ENCODE measurements at regions not wholly inside any gene's neighbourhood (a gene's known extent, or its start where the extent isn't known, plus 50 kb on each side); places are given as distances from the start of the nearest gene placed in this dataset.

DNA sequence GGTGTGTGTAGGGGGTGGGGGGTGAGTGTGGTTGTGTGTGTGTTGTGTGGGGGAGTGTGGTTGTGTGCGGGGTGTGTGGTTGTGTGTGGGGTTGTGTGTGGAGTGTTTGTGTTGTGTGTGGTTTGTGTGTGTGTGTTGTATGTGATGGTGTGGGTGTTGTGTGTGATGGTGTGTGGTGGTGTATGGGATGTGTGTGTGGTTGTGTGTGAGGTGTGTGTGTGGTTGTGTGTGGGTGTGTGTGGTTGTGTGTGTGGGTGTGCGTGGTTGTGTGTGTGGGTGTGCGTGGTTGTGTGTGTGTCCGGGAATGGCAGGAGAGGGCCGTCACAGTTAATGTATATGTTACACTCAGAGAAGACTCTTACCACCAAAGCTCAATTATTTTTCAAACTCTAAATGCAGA lies 79.8 kb downstream of the TBXT start:
- H3K27me3 Mint-ChIP-seq: peaks cover 0 to 29% (median 20%) of the 10 kb centered on the region in 5 donors
- Histone ChIP-seq H3K9me3 (ENCODE audit: control insufficient read depth in 2 of 3, low read length in 3 of 3) (no peaks in the 10 kb centered on the region), H3K4me3 (ENCODE audit: low read length) (no peak overlapping the region), H3K36me3 (ENCODE audit: control insufficient read depth in 2 of 3, insufficient read depth in 3 of 3, low read length in 3 of 3) (no peaks in the 10 kb centered on the region), H3K4me1 (ENCODE audit: control insufficient read depth in 2 of 2, insufficient read depth in 2 of 2, low read length in 2 of 2) (no peaks in the 10 kb centered on the region), H3K27ac (ENCODE audit: low read depth, low read length) (no peak overlapping the region), H3K27me3 (ENCODE audit: control insufficient read depth in 2 of 2, insufficient read depth in 2 of 2, low read length in 2 of 2) (no peaks in the 10 kb centered on the region)
- H3K4me3 Mint-ChIP-seq: no peak overlapping the region
- ATAC-seq (no peak), DNase-seq (no peak)
- ChIA-PET POLR2A (no interaction called here), CTCF (no interaction called here)
- H3K9me3 Mint-ChIP-seq: peaks cover 0 to 9% (median 0%) of the 10 kb centered on the region in 11 donors
- peaks cover 0 to 5% (median 0%) of the 10 kb centered on the region in 5 donors for H3K36me3 Mint-ChIP-seq
- intact Hi-C loops (cut with micrococcal nuclease): no loop called here
- no peaks in the 10 kb centered on the region for H3K4me1 Mint-ChIP-seq
- no peak overlapping the region for H3K27ac Mint-ChIP-seq

DNA sequence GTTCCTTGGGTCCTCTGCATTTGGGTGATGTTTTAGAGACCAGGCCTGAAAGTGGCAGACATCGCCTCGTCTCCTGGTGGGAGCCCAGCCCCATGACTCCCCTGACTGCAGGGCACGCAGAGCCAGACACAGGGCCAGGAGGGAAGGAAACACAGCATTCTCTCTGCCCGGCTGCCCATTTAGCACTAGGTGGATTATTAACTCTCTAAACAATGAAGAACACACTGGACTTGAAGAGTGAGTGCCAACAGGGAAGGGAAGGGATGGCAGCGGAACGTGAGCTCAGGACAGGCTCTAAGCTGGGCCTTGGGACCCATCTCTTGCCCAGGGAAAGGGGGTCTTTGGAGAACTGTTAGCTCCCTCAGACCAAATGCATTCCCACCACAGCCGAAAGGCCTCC lies 80.4 kb downstream of the TBXT start:
- Mint-ChIP-seq H3K27me3 (peaks cover 0 to 33% (median 19%) of the 10 kb centered on the region in 5 donors), H3K4me3 (no peak overlapping the region), H3K4me1 (no peaks in the 10 kb centered on the region), H3K9me3 (peaks cover 0 to 9% (median 0%) of the 10 kb centered on the region in 11 donors), H3K27ac (no peak overlapping the region), H3K36me3 (peaks cover 0 to 5% (median 0%) of the 10 kb centered on the region in 5 donors)
- no peak overlapping the region for H3K27ac ChIP-seq (ENCODE audit: low read depth, low read length)
- intact Hi-C loops (cut with micrococcal nuclease): no loop called here
- no peaks in the 10 kb centered on the region for H3K9me3 ChIP-seq (ENCODE audit: control insufficient read depth in 2 of 3, low read length in 3 of 3)
- no peaks in the 10 kb centered on the region for H3K36me3 ChIP-seq (ENCODE audit: control insufficient read depth in 2 of 3, insufficient read depth in 3 of 3, low read length in 3 of 3)
- CTCF ChIA-PET: no interaction called here
- H3K27me3 ChIP-seq (ENCODE audit: control insufficient read depth in 2 of 2, insufficient read depth in 2 of 2, low read length in 2 of 2): no peaks in the 10 kb centered on the region
- H3K4me3 ChIP-seq (ENCODE audit: low read length): no peak overlapping the region
- POLR2A ChIA-PET: no interaction called here
- ATAC-seq (no peak), DNase-seq (no peak)
- H3K4me1 ChIP-seq (ENCODE audit: control insufficient read depth in 2 of 2, insufficient read depth in 2 of 2, low read length in 2 of 2): no peaks in the 10 kb centered on the region

DNA sequence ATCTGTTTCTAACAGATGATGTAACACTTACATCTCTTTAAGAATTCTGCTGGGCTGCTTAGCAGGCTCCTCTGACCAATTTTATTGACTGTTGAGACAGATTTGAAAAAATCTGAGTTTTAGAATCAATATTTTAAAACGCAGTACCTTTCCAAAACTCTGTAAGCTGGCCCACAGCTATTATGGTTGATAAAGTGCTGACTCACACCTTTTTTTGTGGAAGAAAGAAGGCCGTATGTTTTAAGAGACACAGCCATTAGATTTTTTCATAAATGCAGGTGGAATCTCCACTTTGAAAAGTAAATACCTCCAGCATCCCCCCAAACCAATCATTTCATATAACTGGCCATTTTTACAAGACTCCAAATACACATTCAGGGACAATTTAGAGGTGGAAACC lies 82.2 kb downstream of the TBXT start:
- H3K27me3 ChIP-seq (ENCODE audit: control insufficient read depth in 2 of 2, insufficient read depth in 2 of 2, low read length in 2 of 2): no peaks in the 10 kb centered on the region
- peaks cover 0 to 3% (median 0%) of the 10 kb centered on the region in 11 donors for H3K9me3 Mint-ChIP-seq
- no peak overlapping the region for H3K27ac Mint-ChIP-seq
- H3K4me1 ChIP-seq (ENCODE audit: control insufficient read depth in 2 of 2, insufficient read depth in 2 of 2, low read length in 2 of 2): no peaks in the 10 kb centered on the region
- intact Hi-C loops (cut with micrococcal nuclease): no loop called here
- no peaks in the 10 kb centered on the region for H3K4me1 Mint-ChIP-seq
- ChIA-PET POLR2A (no interaction called here), CTCF (no interaction called here)
- no peaks in the 10 kb centered on the region for H3K36me3 Mint-ChIP-seq
- DNase-seq (no peak), ATAC-seq (no peak)
- H3K4me3 Mint-ChIP-seq: no peak overlapping the region
- H3K36me3 ChIP-seq (ENCODE audit: control insufficient read depth in 2 of 3, insufficient read depth in 3 of 3, low read length in 3 of 3): no peaks in the 10 kb centered on the region
- peaks cover 0 to 28% (median 14%) of the 10 kb centered on the region in 5 donors for H3K27me3 Mint-ChIP-seq
- no peaks in the 10 kb centered on the region for H3K9me3 ChIP-seq (ENCODE audit: control insufficient read depth in 2 of 3, low read length in 3 of 3)
- H3K4me3 ChIP-seq (ENCODE audit: low read length): no peak overlapping the region
- H3K27ac ChIP-seq (ENCODE audit: low read depth, low read length): no peak overlapping the region

DNA sequence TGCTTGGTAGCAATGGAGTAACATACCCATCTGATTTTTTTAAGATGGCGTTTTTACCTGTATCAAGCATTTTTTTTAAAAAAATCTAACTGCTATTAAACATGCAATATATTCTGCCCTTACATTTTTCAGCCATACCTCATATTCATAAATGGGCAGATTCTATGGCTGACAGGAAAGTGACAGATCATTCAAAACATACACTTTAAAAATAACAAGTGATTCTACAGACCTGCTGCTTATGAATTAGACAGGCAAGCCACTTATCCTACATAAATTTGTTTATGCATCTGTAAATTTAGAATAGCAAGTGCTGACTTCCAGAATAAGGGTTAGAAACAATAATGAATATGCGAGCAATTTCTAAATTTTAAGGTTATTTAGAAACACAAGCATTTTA lies 82.7 kb downstream of the TBXT start:
- no peaks in the 10 kb centered on the region for H3K4me1 Mint-ChIP-seq
- H3K27me3 Mint-ChIP-seq: peaks cover 0 to 28% (median 14%) of the 10 kb centered on the region in 5 donors
- Histone ChIP-seq H3K27me3 (ENCODE audit: control insufficient read depth in 2 of 2, insufficient read depth in 2 of 2, low read length in 2 of 2) (no peaks in the 10 kb centered on the region), H3K4me1 (ENCODE audit: control insufficient read depth in 2 of 2, insufficient read depth in 2 of 2, low read length in 2 of 2) (no peaks in the 10 kb centered on the region), H3K4me3 (ENCODE audit: low read length) (no peak overlapping the region), H3K36me3 (ENCODE audit: control insufficient read depth in 2 of 3, insufficient read depth in 3 of 3, low read length in 3 of 3) (no peaks in the 10 kb centered on the region), H3K9me3 (ENCODE audit: control insufficient read depth in 2 of 3, low read length in 3 of 3) (no peaks in the 10 kb centered on the region), H3K27ac (ENCODE audit: low read depth, low read length) (no peak overlapping the region)
- no peak overlapping the region for H3K27ac Mint-ChIP-seq
- H3K36me3 Mint-ChIP-seq: no peaks in the 10 kb centered on the region
- no peak overlapping the region for H3K4me3 Mint-ChIP-seq
- intact Hi-C loops (cut with micrococcal nuclease): no loop called here
- ChIA-PET CTCF (no interaction called here), POLR2A (no interaction called here)
- ATAC-seq (no peak), DNase-seq (no peak)
- H3K9me3 Mint-ChIP-seq: peaks cover 0 to 3% (median 0%) of the 10 kb centered on the region in 11 donors

DNA sequence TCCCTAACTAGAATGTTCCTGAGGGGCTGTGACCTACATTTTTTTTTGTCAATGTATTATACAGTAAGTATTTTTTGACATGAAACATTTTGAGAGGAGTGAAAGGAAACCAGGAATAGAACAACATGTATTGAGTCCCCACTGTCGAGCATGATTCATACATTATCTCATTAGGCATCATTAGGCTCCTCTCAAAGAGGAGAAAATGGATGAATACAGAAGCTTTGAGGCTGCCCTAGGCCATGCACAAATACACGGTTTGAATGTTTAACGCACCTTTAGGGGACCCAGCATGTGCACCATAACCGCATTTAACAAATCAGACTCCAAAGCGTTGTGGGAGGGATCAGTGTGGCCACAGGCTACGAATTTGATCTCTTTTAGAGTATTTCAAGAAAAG lies 87.8 kb downstream of the TBXT start:
- Mint-ChIP-seq H3K9me3 (peaks cover 0 to 3% (median 0%) of the 10 kb centered on the region in 11 donors), H3K27ac (no peak overlapping the region), H3K36me3 (no peaks in the 10 kb centered on the region), H3K4me1 (no peaks in the 10 kb centered on the region), H3K4me3 (no peak overlapping the region), H3K27me3 (peaks cover 0 to 35% (median 15%) of the 10 kb centered on the region in 5 donors)
- DNase-seq (no peak), ATAC-seq (no peak)
- H3K4me1 ChIP-seq (ENCODE audit: control insufficient read depth in 2 of 2, insufficient read depth in 2 of 2, low read length in 2 of 2): no peaks in the 10 kb centered on the region
- intact Hi-C loops (cut with micrococcal nuclease): no loop called here
- no peaks in the 10 kb centered on the region for H3K9me3 ChIP-seq (ENCODE audit: control insufficient read depth in 2 of 3, low read length in 3 of 3)
- H3K36me3 ChIP-seq (ENCODE audit: control insufficient read depth in 2 of 3, insufficient read depth in 3 of 3, low read length in 3 of 3): no peaks in the 10 kb centered on the region
- H3K27me3 ChIP-seq (ENCODE audit: control insufficient read depth in 2 of 2, insufficient read depth in 2 of 2, low read length in 2 of 2): no peaks in the 10 kb centered on the region
- no peak overlapping the region for H3K4me3 ChIP-seq (ENCODE audit: low read length)
- ChIA-PET POLR2A (no interaction called here), CTCF (no interaction called here)
- H3K27ac ChIP-seq (ENCODE audit: low read depth, low read length): no peak overlapping the region

DNA sequence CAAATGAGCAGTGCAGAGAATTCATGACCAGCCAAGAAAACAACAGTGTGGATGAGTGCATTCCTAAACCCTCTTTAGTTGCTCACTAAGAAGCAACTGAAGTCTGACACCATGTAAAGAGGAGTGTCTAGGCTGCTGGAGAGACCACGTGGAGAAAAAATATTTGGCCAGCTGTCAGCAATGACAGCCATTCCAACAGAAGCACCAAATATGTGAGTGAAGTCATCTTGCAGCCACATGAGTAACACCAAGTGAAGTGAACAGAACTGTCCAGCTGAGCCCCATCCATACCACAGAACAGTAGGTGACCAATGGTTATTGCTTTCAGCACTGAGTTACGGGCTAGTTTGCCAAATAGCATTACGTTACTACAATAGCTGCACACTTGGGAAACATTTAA lies 89.4 kb downstream of the TBXT start:
- no peaks in the 10 kb centered on the region for H3K9me3 Mint-ChIP-seq

DNA sequence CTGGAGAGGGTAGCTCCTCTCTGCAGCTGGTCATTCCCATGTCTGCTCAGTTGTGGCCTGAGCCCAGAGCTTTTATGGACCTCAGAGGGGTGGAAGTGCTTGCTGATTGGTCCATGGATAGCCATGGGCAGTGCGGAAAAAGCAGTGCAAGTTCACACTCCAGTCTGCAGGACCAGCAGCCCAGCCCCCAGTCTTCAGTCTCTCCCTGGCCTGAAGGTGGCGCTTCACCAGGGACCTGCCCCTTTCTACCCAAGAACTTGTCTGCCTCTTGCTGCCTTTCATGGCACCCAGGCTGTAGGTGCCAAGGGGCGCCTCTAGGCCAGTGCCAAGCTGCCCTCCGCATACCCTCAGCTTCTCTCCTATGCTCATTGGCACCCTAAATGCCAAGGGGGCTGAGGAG lies 91.0 kb downstream of the TBXT start:
- Mint-ChIP-seq H3K4me3 (no peak overlapping the region), H3K36me3 (no peaks in the 10 kb centered on the region), H3K27ac (no peak overlapping the region), H3K9me3 (peaks cover 0 to 2% (median 0%) of the 10 kb centered on the region in 11 donors), H3K4me1 (no peaks in the 10 kb centered on the region), H3K27me3 (peaks cover 0 to 24% (median 15%) of the 10 kb centered on the region in 5 donors)
- no peak overlapping the region for H3K4me3 ChIP-seq (ENCODE audit: low read length)
- no peaks in the 10 kb centered on the region for H3K27me3 ChIP-seq (ENCODE audit: control insufficient read depth in 2 of 2, insufficient read depth in 2 of 2, low read length in 2 of 2)
- H3K9me3 ChIP-seq (ENCODE audit: control insufficient read depth in 2 of 3, low read length in 3 of 3): no peaks in the 10 kb centered on the region
- POLR2A ChIA-PET: no interaction called here
- CTCF ChIA-PET: interaction anchor here (0.6 kb wide), 1 partner anchor 31 kb away, joined by 8 read pairs; no protein-coding TSS in a partner anchor
- intact Hi-C loops (cut with micrococcal nuclease): no loop called here
- H3K4me1 ChIP-seq (ENCODE audit: control insufficient read depth in 2 of 2, insufficient read depth in 2 of 2, low read length in 2 of 2): no peaks in the 10 kb centered on the region
- DNase-seq: no peak
- no peak overlapping the region for H3K27ac ChIP-seq (ENCODE audit: low read depth, low read length)
- ATAC-seq: no peak
- H3K36me3 ChIP-seq (ENCODE audit: control insufficient read depth in 2 of 3, insufficient read depth in 3 of 3, low read length in 3 of 3): no peaks in the 10 kb centered on the region

More for the DNA sequence above, 89.4 kb downstream of the TBXT start:
- Mint-ChIP-seq H3K36me3 (no peaks in the 10 kb centered on the region), H3K27ac (no peak overlapping the region), H3K4me1 (no peaks in the 10 kb centered on the region), H3K27me3 (peaks cover 0 to 31% (median 9%) of the 10 kb centered on the region in 5 donors), H3K4me3 (no peak overlapping the region)
- H3K36me3 ChIP-seq (ENCODE audit: control insufficient read depth in 2 of 3, insufficient read depth in 3 of 3, low read length in 3 of 3): no peaks in the 10 kb centered on the region
- no peak for DNase-seq
- H3K4me3 ChIP-seq (ENCODE audit: low read length): no peak overlapping the region
- ChIA-PET CTCF (no interaction called here), POLR2A (no interaction called here)
- no peak for ATAC-seq
- no peaks in the 10 kb centered on the region for H3K4me1 ChIP-seq (ENCODE audit: control insufficient read depth in 2 of 2, insufficient read depth in 2 of 2, low read length in 2 of 2)
- intact Hi-C loops (cut with micrococcal nuclease): no loop called here
- H3K9me3 ChIP-seq (ENCODE audit: control insufficient read depth in 2 of 3, low read length in 3 of 3): no peaks in the 10 kb centered on the region
- no peaks in the 10 kb centered on the region for H3K27me3 ChIP-seq (ENCODE audit: control insufficient read depth in 2 of 2, insufficient read depth in 2 of 2, low read length in 2 of 2)
- no peak overlapping the region for H3K27ac ChIP-seq (ENCODE audit: low read depth, low read length)

Data from naive thymus-derived CD4-positive, alpha-beta T cell (primary cell).